IMR-90 (cell line): ENCODE measurements at regions not wholly inside any gene's neighbourhood (a gene's known extent, or its start where the extent isn't known, plus 50 kb on each side); places are given as distances from the start of the nearest gene placed in this dataset.

Experiments used
- ATAC-seq: fragments of 200-7000 bp; cut with Tn5 transposase; 2 replicates; pipeline ENCODE4 v1.9.1; 2020; ENCODE audit warnings: low read depth, mild to moderate bottlenecking, moderate library complexity
- BruUV-seq: library from RNA; stranded (reverse); fragments of 400-500 nt; replicated peaks from 2 replicates; lab custom pipeline; 2021; lab: Mats Ljungman, UMichigan
- CTCF ChIA-PET: fragments of 300-600 bp; formaldehyde crosslinking; extraction: SDS; loops from one replicate; lab custom pipeline; 2021; ENCODE audit warnings: antibody characterized with exemption; lab: Yijun Ruan, JAX
- POLR2A ChIA-PET: fragments of 300-600 bp; sonication (Branson Sonifier 250); formaldehyde crosslinking; loops from one replicate; lab custom pipeline; 2022; ENCODE audit warnings: antibody characterized with exemption; ENCODE audit not compliant: unreplicated experiment; lab: Charles Lee
- DNase-seq: peaks from one replicate; pipeline ENCODE4 v3.0.0; 2013
- H2AFZ ChIP-seq: replicated peaks from 2 replicates; pipeline ENCODE3; 2013; ENCODE audit warnings: low read length, mild to moderate bottlenecking; ENCODE audit not compliant: poor library complexity
- H2AK5ac ChIP-seq: 2 replicates; pipeline ENCODE4 v1.6.1; 2013; ENCODE audit warnings: low read depth, low read length, inconsistent platforms
- H2AK9ac ChIP-seq: replicated peaks from 2 replicates; pipeline ENCODE3; 2013; ENCODE audit warnings: mild to moderate bottlenecking, low read depth, low read length, moderate library complexity; ENCODE audit not compliant: poor library complexity
- H2BK120ac ChIP-seq: 2 replicates; pipeline ENCODE4 v1.6.1; 2013; ENCODE audit warnings: low read depth, low read length, inconsistent platforms
- H2BK15ac ChIP-seq: 3 replicates; pipeline ENCODE4 v1.6.1; 2013; ENCODE audit warnings: low read depth, low read length, inconsistent platforms
- H2BK20ac ChIP-seq: 2 replicates; pipeline ENCODE4 v1.6.1; 2013; ENCODE audit warnings: low read depth, mild to moderate bottlenecking, inconsistent platforms, low read length, moderate library complexity
- H2BK5ac ChIP-seq: 2 replicates; pipeline ENCODE4 v1.6.1; 2013; ENCODE audit warnings: mild to moderate bottlenecking, low read depth, low read length, inconsistent platforms; ENCODE audit not compliant: poor library complexity, severe bottlenecking
- H3K14ac ChIP-seq: replicated peaks from 2 replicates; pipeline ENCODE4 v1.6.1; 2013; ENCODE audit warnings: low read depth, low read length, inconsistent platforms
- H3K18ac ChIP-seq: 2 replicates; pipeline ENCODE4 v1.6.1; 2013; ENCODE audit warnings: low read depth, low read length, control low read depth
- H3K23ac ChIP-seq: 2 replicates; pipeline ENCODE4 v1.6.1; 2013; ENCODE audit warnings: low read depth, low read length, inconsistent platforms
- H3K27ac ChIP-seq: 2 replicates; pipeline ENCODE4 v1.5.1; 2013; ENCODE audit warnings: mild to moderate bottlenecking, control low read depth, low read length; ENCODE audit not compliant: insufficient read depth
- H3K27me3 ChIP-seq: 2 replicates; pipeline ENCODE4 v1.6.1; 2013; ENCODE audit warnings: low read length; ENCODE audit not compliant: control insufficient read depth, insufficient read depth
- H3K36me3 ChIP-seq: 2 replicates; pipeline ENCODE4 v1.6.1; 2013; ENCODE audit warnings: low read length, mixed read lengths; ENCODE audit not compliant: control insufficient read depth, insufficient read depth
- H3K4ac ChIP-seq: 2 replicates; pipeline ENCODE4 v1.6.1; 2013; ENCODE audit warnings: low read depth, low read length, inconsistent platforms
- H3K4me1 ChIP-seq: 2 replicates; pipeline ENCODE4 v1.6.1; 2013; ENCODE audit warnings: low read length, mixed read lengths; ENCODE audit not compliant: control insufficient read depth, insufficient read depth
- H3K4me2 ChIP-seq: 2 replicates; pipeline ENCODE4 v1.6.1; 2013; ENCODE audit warnings: low read depth, mild to moderate bottlenecking, control low read depth, low read length, moderate library complexity
- H3K4me3 ChIP-seq: 2 replicates; pipeline ENCODE4 v1.5.1; 2013; ENCODE audit warnings: low read depth, mild to moderate bottlenecking, control low read depth, low read length, moderate library complexity; ENCODE audit not compliant: insufficient read depth
- H3K56ac ChIP-seq: 2 replicates; pipeline ENCODE4 v1.6.1; 2013; ENCODE audit warnings: low read length, inconsistent platforms; ENCODE audit not compliant: insufficient read depth; ENCODE audit errors: extremely low read depth
- H3K79me1 ChIP-seq, 2 experiments: 2 replicates each; pipeline ENCODE4 v1.6.1; 2013; ENCODE audit warnings: low read length in 2 of 2, inconsistent platforms in 1 of 2, low read depth in 1 of 2
- H3K9ac ChIP-seq: 2 replicates; pipeline ENCODE4 v1.6.1; 2013; ENCODE audit warnings: low read depth, low read length, control low read depth
- H3K9me1 ChIP-seq: 2 replicates; pipeline ENCODE4 v1.6.1; 2013; ENCODE audit warnings: low read length, inconsistent platforms; ENCODE audit not compliant: insufficient read depth
- H3K9me3 ChIP-seq: 2 replicates; pipeline ENCODE4 v1.6.1; 2013; ENCODE audit warnings: low read length; ENCODE audit not compliant: control insufficient read depth, insufficient read depth
- H4K20me1 ChIP-seq: 2 replicates; pipeline ENCODE4 v1.6.1; 2013; ENCODE audit warnings: low read length, inconsistent platforms; ENCODE audit not compliant: insufficient read depth
- H4K5ac ChIP-seq: 2 replicates; pipeline ENCODE4 v1.6.1; 2013; ENCODE audit warnings: mild to moderate bottlenecking, low read depth, low read length, control low read depth
- H4K8ac ChIP-seq, 2 experiments: 2 replicates each; pipeline ENCODE4 v1.6.1; 2013; ENCODE audit warnings: low read depth in 2 of 2, low read length in 2 of 2, control low read depth in 1 of 2, inconsistent platforms in 1 of 2
- H4K91ac ChIP-seq: 2 replicates; pipeline ENCODE4 v1.6.1; 2013; ENCODE audit warnings: low read depth, low read length, inconsistent platforms; ENCODE audit not compliant: insufficient read depth
- CEBPB ChIP-seq: IDR thresholded peaks from 2 replicates; pipeline ENCODE4 v1.6.1; 2012; ENCODE audit warnings: low read depth, low read length, improper control_type of control experiment
- CHD1 ChIP-seq: IDR thresholded peaks from 2 replicates; pipeline ENCODE4 v1.6.1; 2012; ENCODE audit warnings: low read depth, low read length, improper control_type of control experiment
- FOS ChIP-seq: fragments of 150-350 bp; IDR thresholded peaks from 2 replicates; pipeline ENCODE4 v1.6.1; 2016; ENCODE audit warnings: low read depth, low read length
- MXI1 ChIP-seq: IDR thresholded peaks from 2 replicates; pipeline ENCODE4 v1.6.1; 2012; ENCODE audit warnings: low read depth, mild to moderate bottlenecking, low read length, moderate library complexity, borderline replicate concordance
- NFE2L2 ChIP-seq: fragments of 150-350 bp; IDR thresholded peaks from 2 replicates; pipeline ENCODE4 v1.6.1; 2016; ENCODE audit warnings: low read depth, mild to moderate bottlenecking, low read length
- RCOR1 ChIP-seq: IDR thresholded peaks from 2 replicates; pipeline ENCODE4 v1.6.1; 2012; ENCODE audit warnings: mild to moderate bottlenecking, low read length, improper control_type of control experiment; ENCODE audit not compliant: insufficient replicate concordance
- RFX5 ChIP-seq: IDR thresholded peaks from 2 replicates; pipeline ENCODE4 v1.8.0; 2012; ENCODE audit warnings: low read depth, mild to moderate bottlenecking, low read length, moderate library complexity
- WGBS, 2 experiments: methylation state at CpG; one replicate each; pipeline versions ENCODE4 v1.1.5 to v1.1.7; 2013; ENCODE audit warnings: missing lambda C conversion rate in 2 of 2; ENCODE audit not compliant: insufficient read length in 1 of 2; ENCODE audit errors: extremely low coverage in 2 of 2; 5-methylcytosine and 5-hydroxymethylcytosine counted together
- dilution Hi-C: fragments of 300-500 bp; cut with HindIII; formaldehyde crosslinking; loops from one replicate; pipeline ENCODE4 v1.14.3; 2018; ENCODE audit warnings: low sequenced_read_pairs; ENCODE audit not compliant: unreplicated experiment
- in situ Hi-C: fragments of 300-500 bp; cut with MboI; formaldehyde crosslinking; loops from 3 replicates; pipeline ENCODE4 v1.14.3; 2019; ENCODE audit warnings: low sequenced_read_pairs, inconsistent platforms, mixed read lengths
- intact Hi-C: fragments of 100-400 bp; cut with micrococcal nuclease; formaldehyde crosslinking; loops from 2 replicates; pipeline ENCODE4 v1.10.0; 2022
- TF ChIP-seq, protein P1 (sequence below): fragments of 150-350 bp; IDR thresholded peaks from 2 replicates; pipeline ENCODE4 v1.6.1; 2017; ENCODE audit warnings: mild to moderate bottlenecking, antibody characterized with exemption, low read length, low read depth
- TF ChIP-seq, protein P2 (sequence below): conservative IDR thresholded peaks from 2 replicates; pipeline ENCODE4 v1.5.1; 2012; ENCODE audit warnings: mild to moderate bottlenecking, low read depth, low read length, improper control_type of control experiment

DNA sequence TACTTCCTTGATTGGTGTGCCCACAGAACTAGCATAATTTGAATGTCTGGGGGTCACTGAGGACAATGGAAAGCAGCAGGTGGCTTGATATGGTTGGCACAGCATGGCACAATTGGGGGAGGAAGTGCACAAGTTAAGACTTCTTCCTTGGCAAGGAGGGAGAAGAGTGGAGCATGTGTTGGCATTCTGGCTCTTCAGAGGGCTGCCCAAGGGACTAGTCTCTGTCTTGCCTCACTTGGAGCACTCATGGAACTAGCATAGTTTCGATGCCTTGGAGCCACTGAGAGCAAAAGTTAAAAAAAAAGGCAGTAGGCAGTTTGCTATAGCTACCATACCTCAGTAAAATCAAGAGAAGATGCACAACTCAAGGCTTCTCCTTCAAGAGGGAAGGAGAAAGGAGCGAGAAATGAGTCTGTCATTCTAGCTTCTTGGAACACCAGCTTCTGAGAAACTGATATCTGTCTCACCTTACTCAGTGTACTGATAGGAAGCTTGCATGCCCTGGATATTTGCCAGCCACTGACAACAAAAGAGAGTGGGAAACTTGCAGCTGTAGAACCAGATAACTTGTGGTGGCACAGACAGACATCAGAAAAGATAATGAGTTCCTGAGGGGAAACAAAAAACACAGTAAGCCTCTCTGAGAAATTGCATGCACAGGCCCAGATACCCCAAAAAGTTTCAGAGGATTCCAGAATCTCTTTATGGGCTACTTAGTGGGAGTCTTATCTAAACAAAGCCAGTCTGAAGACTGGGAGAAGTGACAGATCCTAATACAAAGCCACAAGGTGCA, 207.5 kb upstream of the SAMSN1 start:
- no peaks in the 10 kb centered on the region for H3K79me1 ChIP-seq
- ChIA-PET POLR2A (no interaction called here), CTCF (no interaction called here)
- no peaks in the 10 kb centered on the region for H3K4me1 ChIP-seq
- H3K23ac ChIP-seq: no peak overlapping the region
- H4K5ac ChIP-seq: no peak overlapping the region
- DNase-seq: no peak
- H2BK15ac ChIP-seq: no peak overlapping the region
- no peak overlapping the region for H3K4me3 ChIP-seq
- H3K4me2 ChIP-seq: no peak overlapping the region
- H2AFZ ChIP-seq: no peak overlapping the region
- H2BK5ac ChIP-seq: no peak overlapping the region
- ATAC-seq: no peak
- in situ Hi-C loops (no loop called here), intact Hi-C loops (no loop called here), dilution Hi-C loops (no loop called here)
- H4K8ac ChIP-seq: no peak overlapping the region
- no peak overlapping the region for H2AK5ac ChIP-seq
- H3K36me3 ChIP-seq: no peaks in the 10 kb centered on the region
- H3K9me3 ChIP-seq: no peaks in the 10 kb centered on the region
- H3K18ac ChIP-seq: no peak overlapping the region
- no peaks in the 10 kb centered on the region for H3K9me1 ChIP-seq
- no peak overlapping the region for H2AK9ac ChIP-seq
- no peak overlapping the region for H2BK20ac ChIP-seq
- H3K14ac ChIP-seq: no peak overlapping the region
- no peak overlapping the region for H2BK120ac ChIP-seq
- no TSS peak for BruUV-seq
- no peak overlapping the region for H4K91ac ChIP-seq
- no peaks in the 10 kb centered on the region for H3K27me3 ChIP-seq
- H4K20me1 ChIP-seq: no peaks in the 10 kb centered on the region
- no peak overlapping the region for H3K56ac ChIP-seq
- H3K9ac ChIP-seq: no peak overlapping the region
- H3K4ac ChIP-seq: no peak overlapping the region
- TF ChIP-seq RCOR1: no peak
- TF ChIP-seq MXI1: no peak
- TF ChIP-seq, protein P1, sequence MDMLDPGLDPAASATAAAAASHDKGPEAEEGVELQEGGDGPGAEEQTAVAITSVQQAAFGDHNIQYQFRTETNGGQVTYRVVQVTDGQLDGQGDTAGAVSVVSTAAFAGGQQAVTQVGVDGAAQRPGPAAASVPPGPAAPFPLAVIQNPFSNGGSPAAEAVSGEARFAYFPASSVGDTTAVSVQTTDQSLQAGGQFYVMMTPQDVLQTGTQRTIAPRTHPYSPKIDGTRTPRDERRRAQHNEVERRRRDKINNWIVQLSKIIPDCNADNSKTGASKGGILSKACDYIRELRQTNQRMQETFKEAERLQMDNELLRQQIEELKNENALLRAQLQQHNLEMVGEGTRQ: no peak
- TF ChIP-seq RFX5: no peak
- TF ChIP-seq CHD1: no peak
- no peak for TF ChIP-seq CEBPB
- TF ChIP-seq FOS: no peak
- TF ChIP-seq, protein P2, sequence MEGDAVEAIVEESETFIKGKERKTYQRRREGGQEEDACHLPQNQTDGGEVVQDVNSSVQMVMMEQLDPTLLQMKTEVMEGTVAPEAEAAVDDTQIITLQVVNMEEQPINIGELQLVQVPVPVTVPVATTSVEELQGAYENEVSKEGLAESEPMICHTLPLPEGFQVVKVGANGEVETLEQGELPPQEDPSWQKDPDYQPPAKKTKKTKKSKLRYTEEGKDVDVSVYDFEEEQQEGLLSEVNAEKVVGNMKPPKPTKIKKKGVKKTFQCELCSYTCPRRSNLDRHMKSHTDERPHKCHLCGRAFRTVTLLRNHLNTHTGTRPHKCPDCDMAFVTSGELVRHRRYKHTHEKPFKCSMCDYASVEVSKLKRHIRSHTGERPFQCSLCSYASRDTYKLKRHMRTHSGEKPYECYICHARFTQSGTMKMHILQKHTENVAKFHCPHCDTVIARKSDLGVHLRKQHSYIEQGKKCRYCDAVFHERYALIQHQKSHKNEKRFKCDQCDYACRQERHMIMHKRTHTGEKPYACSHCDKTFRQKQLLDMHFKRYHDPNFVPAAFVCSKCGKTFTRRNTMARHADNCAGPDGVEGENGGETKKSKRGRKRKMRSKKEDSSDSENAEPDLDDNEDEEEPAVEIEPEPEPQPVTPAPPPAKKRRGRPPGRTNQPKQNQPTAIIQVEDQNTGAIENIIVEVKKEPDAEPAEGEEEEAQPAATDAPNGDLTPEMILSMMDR: no peak
- no peak for TF ChIP-seq NFE2L2
- no peak overlapping the region for H3K27ac ChIP-seq
- no CpG with 5 or more reads among the region's 2 CpGs for WGBS, 2 experiments
